Hepatocyte (in vitro differentiated cells): ENCODE measurements at regions not wholly inside any gene's neighbourhood (a gene's known extent, or its start where the extent isn't known, plus 50 kb on each side); places are given as distances from the start of the nearest gene placed in this dataset.
A peak's percentile ranks its signal among the peaks of the same experiment; 100 is the strongest.

Source experiments
- DNase-seq: peaks from one replicate; pipeline ENCODE4 v3.0.0-alpha.2; 2016; ENCODE audit warnings: low spot score
- H2AFZ ChIP-seq: fragments of 200-600 bp; sonication (generic); 2 replicates; pipeline ENCODE4 v1.6.0; 2016; ENCODE audit warnings: antibody characterized with exemption, mild to moderate bottlenecking
- H3K27ac ChIP-seq: fragments of 200-600 bp; sonication (generic); 2 replicates; pipeline ENCODE4 v1.5.1; 2016; ENCODE audit warnings: mild to moderate bottlenecking
- H3K27me3 ChIP-seq: fragments of 200-600 bp; sonication (generic); 2 replicates; pipeline ENCODE4 v1.6.1; 2016
- H3K36me3 ChIP-seq: fragments of 200-600 bp; sonication (generic); replicated peaks from 2 replicates; pipeline ENCODE4 v1.5.1; 2016; ENCODE audit warnings: low read depth; ENCODE audit not compliant: insufficient read depth
- H3K4me1 ChIP-seq: fragments of 200-600 bp; sonication (generic); 2 replicates; pipeline ENCODE4 v1.5.1; 2016; ENCODE audit warnings: mild to moderate bottlenecking, moderate library complexity; ENCODE audit not compliant: insufficient read depth
- H3K4me2 ChIP-seq: fragments of 200-600 bp; sonication (generic); 2 replicates; pipeline ENCODE4 v1.6.0; 2016
- H3K4me3 ChIP-seq: fragments of 200-600 bp; sonication (generic); 2 replicates; pipeline ENCODE4 v1.5.1; 2016; ENCODE audit warnings: mild to moderate bottlenecking
- H3K79me2 ChIP-seq: fragments of 200-600 bp; sonication (generic); 2 replicates; pipeline ENCODE4 v1.6.0; 2017; ENCODE audit warnings: mild to moderate bottlenecking
- H3K9me2 ChIP-seq: fragments of 200-600 bp; sonication (generic); replicated peaks from 2 replicates; pipeline ENCODE4 v1.6.0; 2017; ENCODE audit warnings: mild to moderate bottlenecking; ENCODE audit not compliant: insufficient read depth
- H3K9me3 ChIP-seq: fragments of 200-600 bp; sonication (generic); 2 replicates; pipeline ENCODE4 v1.5.1; 2016; ENCODE audit warnings: low read depth, mild to moderate bottlenecking
- H4K20me1 ChIP-seq: fragments of 200-600 bp; sonication (generic); 2 replicates; pipeline ENCODE4 v1.6.0; 2016; ENCODE audit warnings: mild to moderate bottlenecking; ENCODE audit not compliant: insufficient read depth, poor library complexity, severe bottlenecking
- EZH2 ChIP-seq: fragments of 200-600 bp; sonication (generic); IDR thresholded peaks from 2 replicates; pipeline ENCODE4 v1.6.1; 2016; ENCODE audit warnings: antibody characterized with exemption, mild to moderate bottlenecking, borderline replicate concordance
- EZH2phosphoT487 ChIP-seq: fragments of 200-600 bp; sonication (generic); IDR thresholded peaks from one replicate; pipeline ENCODE4 v1.6.1; 2018; ENCODE audit warnings: antibody characterized with exemption, mild to moderate bottlenecking, low read depth, moderate library complexity; ENCODE audit not compliant: unreplicated experiment, severe bottlenecking
- WGBS: methylation state at CpG from one replicate; pipeline ENCODE4 v1.1.6; 2016; ENCODE audit warnings: low lambda C conversion rate; ENCODE audit errors: missing lambda C conversion rate; 5-methylcytosine and 5-hydroxymethylcytosine counted together
- TF ChIP-seq, protein P1 (sequence below): fragments of 200-600 bp; sonication (generic); IDR thresholded peaks from 2 replicates; pipeline ENCODE4 v1.5.1; 2016; ENCODE audit warnings: antibody characterized with exemption, mild to moderate bottlenecking; ENCODE audit not compliant: poor library complexity

DNA sequence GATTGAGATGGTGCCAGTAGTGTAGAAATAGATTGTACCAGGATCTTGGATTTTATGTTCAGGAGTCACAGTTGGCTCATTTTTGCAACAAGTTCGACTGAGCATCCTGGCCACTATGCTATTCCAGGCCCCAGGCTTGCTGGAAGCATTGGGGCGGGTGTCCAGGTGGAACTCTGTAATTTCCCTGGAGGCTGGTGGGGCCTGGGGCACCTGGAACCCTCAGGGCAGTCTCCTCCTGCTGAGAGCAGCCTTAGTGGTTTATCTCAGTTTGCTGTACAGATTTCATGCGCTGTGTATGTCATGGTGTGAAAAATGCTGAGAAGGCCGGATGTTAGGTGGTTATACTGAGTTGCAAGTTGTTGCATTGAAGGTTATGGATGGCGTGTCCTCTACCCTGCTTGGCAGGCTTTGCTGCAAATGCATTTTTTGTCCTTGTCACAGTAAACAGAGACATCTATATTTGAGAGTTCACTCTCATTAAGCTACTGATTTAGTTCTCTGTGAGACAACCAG is 135.1 kb upstream of the MYLIP start:
- no peaks in the 10 kb centered on the region for H3K9me2 ChIP-seq
- no peaks in the 10 kb centered on the region for H3K9me3 ChIP-seq
- no peak overlapping the region for H3K4me2 ChIP-seq
- no peaks in the 10 kb centered on the region for H3K36me3 ChIP-seq
- no peaks in the 10 kb centered on the region for H3K79me2 ChIP-seq
- no peaks in the 10 kb centered on the region for H4K20me1 ChIP-seq
- H3K4me3 ChIP-seq = no peak overlapping the region
- H3K4me1 ChIP-seq = peaks cover 31% of the 10 kb centered on the region
- TF ChIP-seq EZH2phosphoT487 (no peak), EZH2 (no peak)
- TF ChIP-seq, protein P1, sequence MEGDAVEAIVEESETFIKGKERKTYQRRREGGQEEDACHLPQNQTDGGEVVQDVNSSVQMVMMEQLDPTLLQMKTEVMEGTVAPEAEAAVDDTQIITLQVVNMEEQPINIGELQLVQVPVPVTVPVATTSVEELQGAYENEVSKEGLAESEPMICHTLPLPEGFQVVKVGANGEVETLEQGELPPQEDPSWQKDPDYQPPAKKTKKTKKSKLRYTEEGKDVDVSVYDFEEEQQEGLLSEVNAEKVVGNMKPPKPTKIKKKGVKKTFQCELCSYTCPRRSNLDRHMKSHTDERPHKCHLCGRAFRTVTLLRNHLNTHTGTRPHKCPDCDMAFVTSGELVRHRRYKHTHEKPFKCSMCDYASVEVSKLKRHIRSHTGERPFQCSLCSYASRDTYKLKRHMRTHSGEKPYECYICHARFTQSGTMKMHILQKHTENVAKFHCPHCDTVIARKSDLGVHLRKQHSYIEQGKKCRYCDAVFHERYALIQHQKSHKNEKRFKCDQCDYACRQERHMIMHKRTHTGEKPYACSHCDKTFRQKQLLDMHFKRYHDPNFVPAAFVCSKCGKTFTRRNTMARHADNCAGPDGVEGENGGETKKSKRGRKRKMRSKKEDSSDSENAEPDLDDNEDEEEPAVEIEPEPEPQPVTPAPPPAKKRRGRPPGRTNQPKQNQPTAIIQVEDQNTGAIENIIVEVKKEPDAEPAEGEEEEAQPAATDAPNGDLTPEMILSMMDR = no peak
- no peak overlapping the region for H2AFZ ChIP-seq
- no peaks in the 10 kb centered on the region for H3K27me3 ChIP-seq
- H3K27ac ChIP-seq = no peak overlapping the region
- WGBS = 93% methylated on average over 5 of the region's 5 CpGs
- no peak for DNase-seq

DNA sequence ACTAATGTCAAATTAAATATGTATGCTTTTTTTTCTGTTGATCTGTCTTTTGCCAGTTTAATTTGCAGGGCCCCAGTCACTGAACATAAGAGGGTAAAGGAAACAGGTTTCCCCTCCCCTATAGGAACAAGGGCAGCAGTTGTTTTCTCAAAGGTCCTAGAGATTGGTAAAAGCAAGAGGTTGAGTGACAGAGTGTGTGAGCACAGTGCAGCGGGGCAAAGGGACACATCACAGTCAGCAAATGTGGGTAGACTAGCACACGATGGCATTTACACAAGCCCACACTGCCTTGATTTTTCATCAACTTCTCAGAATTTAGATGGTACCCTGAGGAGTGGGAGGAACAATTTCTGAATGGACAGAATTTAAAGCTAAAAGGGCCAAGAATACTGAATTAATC is 138.7 kb upstream of the MYLIP start:
- Histone ChIP-seq H3K4me1 (peaks cover 8% of the 10 kb centered on the region), H2AFZ (no peak overlapping the region), H3K4me2 (no peak overlapping the region), H3K27me3 (no peaks in the 10 kb centered on the region), H4K20me1 (no peaks in the 10 kb centered on the region), H3K27ac (no peak overlapping the region), H3K36me3 (no peaks in the 10 kb centered on the region), H3K79me2 (no peaks in the 10 kb centered on the region), H3K9me3 (no peaks in the 10 kb centered on the region), H3K9me2 (no peaks in the 10 kb centered on the region), H3K4me3 (no peak overlapping the region)
- no peak for DNase-seq
- TF ChIP-seq, protein P1 = no peak
- TF ChIP-seq EZH2 (no peak), EZH2phosphoT487 (no peak)
- 85% methylated on average over 2 of the region's 2 CpGs for WGBS

DNA sequence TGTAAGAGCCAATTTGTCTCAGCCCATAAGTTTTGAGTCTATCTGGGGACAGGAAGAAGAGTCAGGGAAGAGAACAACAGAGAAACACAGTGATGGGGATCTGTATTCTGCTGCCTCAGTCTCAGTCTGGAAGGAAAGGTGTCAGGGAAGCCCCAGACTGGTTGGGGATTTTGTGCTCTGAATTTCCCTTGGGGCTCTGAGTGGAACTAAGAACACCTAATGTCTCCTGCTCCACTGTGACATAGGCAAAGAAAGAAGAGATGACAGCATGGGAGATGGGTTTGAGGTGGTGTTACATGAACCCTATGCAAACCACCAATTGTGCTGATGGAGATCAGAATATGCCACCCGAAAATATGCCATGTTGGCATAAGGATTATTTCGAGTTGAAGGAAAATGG is 139.5 kb upstream of the MYLIP start:
- no peak for TF ChIP-seq EZH2
- TF ChIP-seq, protein P1 = no peak
- no peak for TF ChIP-seq EZH2phosphoT487
- no peaks in the 10 kb centered on the region for H3K9me3 ChIP-seq
- no peak overlapping the region for H3K27ac ChIP-seq
- no peak for DNase-seq
- no peaks in the 10 kb centered on the region for H3K79me2 ChIP-seq
- no peaks in the 10 kb centered on the region for H3K4me1 ChIP-seq
- H3K27me3 ChIP-seq = no peaks in the 10 kb centered on the region
- no peak overlapping the region for H2AFZ ChIP-seq
- no peaks in the 10 kb centered on the region for H4K20me1 ChIP-seq
- H3K4me2 ChIP-seq = no peak overlapping the region
- no peak overlapping the region for H3K4me3 ChIP-seq
- H3K9me2 ChIP-seq = no peaks in the 10 kb centered on the region
- no peaks in the 10 kb centered on the region for H3K36me3 ChIP-seq
- WGBS = 92% methylated on average over 2 of the region's 2 CpGs

DNA sequence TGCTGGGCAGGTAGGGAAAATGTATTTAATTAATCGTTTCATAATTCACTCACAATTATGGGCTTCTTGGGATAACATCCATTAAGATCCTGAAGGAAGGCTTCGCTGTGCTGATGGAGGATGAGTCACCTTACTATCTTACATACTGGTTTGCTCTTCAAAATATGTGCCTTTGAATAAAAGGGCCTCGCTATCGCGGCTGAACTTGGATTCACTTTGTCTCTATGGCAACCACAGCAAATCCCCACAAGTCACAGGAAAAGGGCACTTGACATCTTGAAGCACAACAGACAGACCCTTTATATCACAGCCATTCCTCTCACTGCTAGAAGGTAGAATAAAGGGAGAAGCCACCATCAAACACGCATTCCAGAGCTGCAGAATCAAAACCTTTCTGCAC is 141.3 kb upstream of the MYLIP start:
- Histone ChIP-seq H3K4me1 (no peaks in the 10 kb centered on the region), H3K9me2 (no peaks in the 10 kb centered on the region), H3K27ac (no peak overlapping the region), H3K36me3 (no peaks in the 10 kb centered on the region), H3K4me2 (no peak overlapping the region), H3K79me2 (no peaks in the 10 kb centered on the region), H3K4me3 (no peak overlapping the region), H2AFZ (no peak overlapping the region), H4K20me1 (no peaks in the 10 kb centered on the region), H3K27me3 (no peaks in the 10 kb centered on the region), H3K9me3 (no peaks in the 10 kb centered on the region)
- peak; percentile 56 for DNase-seq
- TF ChIP-seq, protein P1 = no peak
- TF ChIP-seq EZH2phosphoT487 (no peak), EZH2 (no peak)
- WGBS = 19% methylated on average over 6 of the region's 6 CpGs
